ENCODE measurements at regions not wholly inside any gene's neighbourhood (a gene's known extent, or its start where the extent isn't known, plus 50 kb on each side); places are given as distances from the start of the nearest gene placed in this dataset.

DNA sequence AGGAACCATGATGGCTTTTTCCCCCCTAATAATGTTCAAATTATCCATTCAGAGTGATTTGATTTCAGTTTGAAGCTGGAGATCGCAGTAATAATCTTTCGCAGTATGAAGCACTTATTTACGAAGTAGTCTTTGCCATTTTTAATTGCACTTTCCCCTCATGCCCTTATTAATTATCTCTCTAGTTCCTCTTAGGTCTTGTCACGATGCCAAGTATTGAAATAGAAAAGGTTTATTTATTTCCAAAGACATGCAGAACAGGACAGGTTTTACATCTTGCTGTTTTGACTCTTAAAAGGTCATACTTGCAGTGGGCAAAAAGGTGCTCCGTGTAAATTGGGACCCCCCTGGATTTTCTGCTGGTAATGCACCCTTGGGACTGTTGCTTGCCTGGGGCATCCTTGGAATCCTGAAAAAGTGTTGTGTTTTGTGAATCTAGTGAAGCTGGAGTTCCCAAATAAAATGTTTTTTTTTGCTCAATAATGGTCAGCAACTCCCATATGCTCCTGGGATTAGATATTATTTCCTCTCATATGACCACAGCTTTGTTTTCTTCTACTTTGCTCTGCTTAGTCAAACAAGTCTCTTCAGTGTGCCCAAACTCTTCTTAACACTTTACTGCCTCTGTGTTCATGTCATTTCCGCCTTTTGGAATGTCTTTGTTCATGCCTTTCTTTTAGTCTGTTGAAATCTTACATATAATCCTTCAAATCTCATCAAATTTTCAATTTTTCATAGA is 278.3 kb downstream of the TMEM38B start:
- H3K4me3 ChIP-seq (ENCODE audit: low read depth, low read length) = no peak overlapping the region
- TF ChIP-seq, protein P1, sequence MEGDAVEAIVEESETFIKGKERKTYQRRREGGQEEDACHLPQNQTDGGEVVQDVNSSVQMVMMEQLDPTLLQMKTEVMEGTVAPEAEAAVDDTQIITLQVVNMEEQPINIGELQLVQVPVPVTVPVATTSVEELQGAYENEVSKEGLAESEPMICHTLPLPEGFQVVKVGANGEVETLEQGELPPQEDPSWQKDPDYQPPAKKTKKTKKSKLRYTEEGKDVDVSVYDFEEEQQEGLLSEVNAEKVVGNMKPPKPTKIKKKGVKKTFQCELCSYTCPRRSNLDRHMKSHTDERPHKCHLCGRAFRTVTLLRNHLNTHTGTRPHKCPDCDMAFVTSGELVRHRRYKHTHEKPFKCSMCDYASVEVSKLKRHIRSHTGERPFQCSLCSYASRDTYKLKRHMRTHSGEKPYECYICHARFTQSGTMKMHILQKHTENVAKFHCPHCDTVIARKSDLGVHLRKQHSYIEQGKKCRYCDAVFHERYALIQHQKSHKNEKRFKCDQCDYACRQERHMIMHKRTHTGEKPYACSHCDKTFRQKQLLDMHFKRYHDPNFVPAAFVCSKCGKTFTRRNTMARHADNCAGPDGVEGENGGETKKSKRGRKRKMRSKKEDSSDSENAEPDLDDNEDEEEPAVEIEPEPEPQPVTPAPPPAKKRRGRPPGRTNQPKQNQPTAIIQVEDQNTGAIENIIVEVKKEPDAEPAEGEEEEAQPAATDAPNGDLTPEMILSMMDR (conservative IDR thresholded peaks at IDR 0.05; ENCODE audit: low read depth, low read length) = no peak
- DNase-seq (ENCODE audit: low read depth) = no peak

DNA sequence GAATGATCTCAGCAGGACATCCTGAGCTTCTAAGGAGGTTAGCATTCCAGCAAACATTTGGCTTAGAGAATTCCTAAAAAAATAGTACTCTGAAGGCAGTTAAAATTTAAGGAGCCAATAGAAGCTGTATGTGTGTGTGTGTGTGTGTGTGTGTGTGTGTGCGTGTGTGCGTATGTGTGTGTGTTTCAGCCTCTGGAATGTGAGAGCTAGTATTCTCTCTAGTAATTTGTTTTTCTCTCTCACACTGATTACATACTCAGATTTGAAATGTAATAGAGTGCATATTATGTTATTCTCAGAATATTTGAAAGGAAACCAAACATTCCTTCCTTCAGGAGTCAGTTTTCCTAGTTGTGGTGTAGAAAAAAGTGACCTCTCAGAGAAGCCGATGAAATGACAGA is 279.6 kb downstream of the TMEM38B start:
- peak; percentile 16 for DNase-seq (ENCODE audit: low read depth)
- no peak overlapping the region for H3K4me3 ChIP-seq (ENCODE audit: low read depth, low read length)
- TF ChIP-seq, protein P1 (conservative IDR thresholded peaks at IDR 0.05; ENCODE audit: low read depth, low read length) = no peak

DNA sequence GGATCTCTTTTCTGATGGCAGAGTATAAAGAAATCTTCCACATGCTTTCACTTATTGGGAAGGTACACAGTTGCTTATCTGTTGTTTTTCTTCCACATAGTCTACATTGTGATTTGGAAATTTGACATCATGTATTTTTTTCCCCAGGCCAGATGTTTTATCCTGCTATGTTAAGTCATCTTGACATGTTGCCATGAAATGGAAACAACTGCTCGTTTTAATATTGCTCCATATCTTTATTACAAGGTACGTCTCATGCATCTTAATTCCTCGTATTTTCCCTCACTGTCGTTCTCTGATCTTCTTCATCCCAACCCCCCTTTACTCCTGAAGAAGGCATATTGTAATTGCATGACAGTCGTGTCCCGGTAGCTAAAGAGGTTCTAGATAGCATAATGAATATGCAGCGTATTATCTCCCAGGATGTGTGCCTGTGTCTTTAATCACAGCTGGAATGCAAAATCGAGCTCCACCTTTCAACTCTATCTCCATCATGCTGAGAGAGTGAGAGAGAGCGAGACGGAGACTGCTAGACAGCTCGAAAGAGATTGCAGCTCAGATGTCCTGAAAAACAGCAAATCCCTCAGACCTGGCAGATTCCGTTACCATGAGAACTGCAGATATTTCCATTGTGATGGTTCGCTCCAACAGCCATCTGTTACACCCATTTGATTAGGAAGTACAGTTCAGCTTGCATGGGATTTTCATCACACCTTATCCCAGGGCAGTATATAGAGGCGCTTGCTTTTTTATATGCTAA is 281.7 kb downstream of the TMEM38B start:
- TF ChIP-seq, protein P1 (conservative IDR thresholded peaks at IDR 0.05; ENCODE audit: low read depth, low read length) = no peak
- no peak overlapping the region for H3K4me3 ChIP-seq (ENCODE audit: low read depth, low read length)
- no peak for DNase-seq (ENCODE audit: low read depth)

DNA sequence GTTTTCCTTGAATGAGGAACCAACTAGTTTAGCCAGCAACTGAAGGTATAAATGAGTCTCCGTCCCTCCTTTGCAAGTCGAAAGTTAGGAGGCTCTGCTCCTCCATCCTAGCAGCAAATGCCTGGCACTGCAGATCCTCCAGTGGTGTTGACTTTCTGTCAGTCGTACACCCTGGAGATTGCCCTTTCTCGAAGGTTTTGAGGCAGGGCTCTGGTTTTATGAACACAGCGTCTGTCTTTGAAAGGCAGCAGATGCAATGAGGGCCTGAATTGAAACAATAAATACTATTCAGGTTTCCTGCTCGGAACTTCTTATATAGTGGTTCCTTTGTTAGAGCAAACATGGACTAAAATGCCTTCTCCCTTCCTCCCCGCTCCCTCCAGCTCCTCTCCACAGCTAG is 284.0 kb downstream of the TMEM38B start:
- DNase-seq (ENCODE audit: low read depth) = no peak
- no peak overlapping the region for H3K4me3 ChIP-seq (ENCODE audit: low read depth, low read length)
- TF ChIP-seq, protein P1 (conservative IDR thresholded peaks at IDR 0.05; ENCODE audit: low read depth, low read length) = no peak

DNA sequence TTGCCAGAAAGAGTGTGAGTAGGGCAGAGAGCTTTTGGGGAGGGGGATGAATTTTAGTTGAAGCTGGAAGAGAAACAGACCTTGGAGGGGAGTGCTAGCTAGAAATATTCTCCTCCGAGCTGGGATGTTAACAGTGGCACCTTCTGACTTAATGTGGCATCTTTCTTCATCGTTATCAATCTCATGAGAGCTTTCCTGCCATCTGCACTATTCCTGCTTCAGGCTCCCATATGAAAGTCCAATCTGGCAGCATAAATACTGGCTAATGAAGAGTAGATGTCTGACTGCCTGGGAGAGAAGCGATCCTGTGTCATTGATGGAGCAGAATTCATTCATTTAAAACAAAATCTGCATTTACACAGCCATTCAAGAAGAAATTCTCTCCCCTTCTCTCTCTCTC is 284.5 kb downstream of the TMEM38B start:
- H3K4me3 ChIP-seq (ENCODE audit: low read depth, low read length) = no peak overlapping the region
- TF ChIP-seq, protein P1 (conservative IDR thresholded peaks at IDR 0.05; ENCODE audit: low read depth, low read length) = no peak
- DNase-seq (ENCODE audit: low read depth) = no peak

DNA sequence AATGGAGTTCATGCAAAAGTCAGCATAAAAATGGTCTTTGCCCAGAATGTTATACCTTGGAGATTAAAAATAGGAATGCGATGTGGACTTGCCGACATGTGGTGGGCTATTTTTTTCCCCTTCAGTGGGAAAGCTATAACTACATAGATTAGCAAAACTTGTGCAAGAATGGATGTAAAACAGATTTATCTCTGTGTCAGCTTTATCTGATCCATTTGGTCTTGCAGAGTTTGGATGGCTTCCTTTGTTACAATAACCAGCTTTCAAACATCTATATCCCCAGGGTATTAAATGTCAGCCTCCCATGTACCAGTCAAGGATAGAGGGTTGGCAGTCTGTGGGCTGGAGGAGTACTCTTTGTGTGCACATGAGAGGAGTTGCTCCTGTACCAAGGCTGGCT is 284.9 kb downstream of the TMEM38B start:
- DNase-seq (ENCODE audit: low read depth) = no peak
- TF ChIP-seq, protein P1 (conservative IDR thresholded peaks at IDR 0.05; ENCODE audit: low read depth, low read length) = no peak
- no peak overlapping the region for H3K4me3 ChIP-seq (ENCODE audit: low read depth, low read length)
